ENCODE measurements at regions not wholly inside any gene's neighbourhood (a gene's known extent, or its start where the extent isn't known, plus 50 kb on each side); places are given as distances from the start of the nearest gene placed in this dataset.

- in situ Hi-C loops (cut with MboI) = no loop called here
- intact Hi-C loops (cut with micrococcal nuclease) = no loop called here
- no peak overlapping the region for H2AFZ ChIP-seq (ENCODE audit: low read depth, low read length)
- no peaks in the 10 kb centered on the region for H3K4me1 ChIP-seq (replicated peaks in 1 of 2; ENCODE audit: control insufficient read depth in 2 of 2, insufficient read depth in 2 of 2, low read length in 2 of 2)
- BruUV-seq (replicated peaks) = no TSS peak
- H4K20me1 ChIP-seq (replicated peaks; ENCODE audit: control insufficient read depth, insufficient read depth, low read length) = no peaks in the 10 kb centered on the region
- H3K36me3 ChIP-seq (ENCODE audit: control insufficient read depth, insufficient read depth, low read length) = no peaks in the 10 kb centered on the region
- H3K4me3 ChIP-seq = no peak overlapping the region
- no peak overlapping the region for H3K27ac ChIP-seq (ENCODE audit: extremely low read depth, low read depth, low read length)
- no peak for ATAC-seq
- WGBS (ENCODE audit: insufficient coverage, low coverage, missing lambda C conversion rate) = 0% methylated on average over 2 of the region's 2 CpGs
- TF ChIP-seq, protein P1, sequence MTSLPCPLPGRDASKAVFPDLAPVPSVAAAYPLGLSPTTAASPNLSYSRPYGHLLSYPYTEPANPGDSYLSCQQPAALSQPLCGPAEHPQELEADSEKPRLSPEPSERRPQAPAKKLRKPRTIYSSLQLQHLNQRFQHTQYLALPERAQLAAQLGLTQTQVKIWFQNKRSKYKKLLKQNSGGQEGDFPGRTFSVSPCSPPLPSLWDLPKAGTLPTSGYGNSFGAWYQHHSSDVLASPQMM (CRISPR knock-in tag; IDR thresholded peaks at IDR 0.05) = 0 out of 2 replicates have a peak, but pooled peaks have one; percentile 4
- TF ChIP-seq MCM7 (IDR thresholded peaks at IDR 0.05) (0 out of 4 replicates have a peak, but pooled peaks of 1 of the 2 experiments have one; percentile 38), MCM2 (IDR thresholded peaks at IDR 0.05; ENCODE audit: low read depth) (no peak), SRSF7 (optimal IDR thresholded peaks at IDR 0.05; ENCODE audit: low read depth, low read length) (no peak), IRF2 (CRISPR knock-in tag; IDR thresholded peaks at IDR 0.05) (peak; percentile 85; the same call in 1 of the 2 replicates), POLR2G (IDR thresholded peaks at IDR 0.05; ENCODE audit: low read depth, low read length) (no peak)
- ChIA-PET POLR2A (no interaction called here), CTCF (ENCODE audit: low intra/inter-chr PET ratio) (no interaction called here)
- no peak for DNase-seq (ENCODE audit: extremely low read depth in 1 of 4, low spot score in 3 of 4)
- no peak overlapping the region for H3K9ac ChIP-seq (ENCODE audit: insufficient read depth in 1 of 2, low read depth in 2 of 2, low read length in 2 of 2)
- no peaks in the 10 kb centered on the region for H3K79me2 ChIP-seq (ENCODE audit: control insufficient read depth, insufficient read depth, low read length)
- no peak overlapping the region for H3K4me2 ChIP-seq (ENCODE audit: insufficient read depth, low read length)
- H3K9me1 ChIP-seq (ENCODE audit: control insufficient read depth, insufficient read depth, low read length) = no peaks in the 10 kb centered on the region
- H3K9me3 ChIP-seq (replicated peaks; ENCODE audit: control insufficient read depth, insufficient read depth, low read depth, low read length) = no peaks in the 10 kb centered on the region
- no peaks in the 10 kb centered on the region for H3K27me3 ChIP-seq (ENCODE audit: control insufficient read depth in 2 of 2, insufficient read depth in 2 of 2, low read length in 2 of 2)
- FAIRE-seq = no peak
Measured at GRCh38 chr13:91144054-91144453, 203.4 kb upstream of the MIR17HG start.

GRCh38 chr13:91144486-91144885, 203.0 kb upstream of the MIR17HG start:
- no peak overlapping the region for H3K27ac ChIP-seq (ENCODE audit: extremely low read depth, low read depth, low read length)
- no peaks in the 10 kb centered on the region for H3K9me1 ChIP-seq (ENCODE audit: control insufficient read depth, insufficient read depth, low read length)
- TF ChIP-seq, protein P2, sequence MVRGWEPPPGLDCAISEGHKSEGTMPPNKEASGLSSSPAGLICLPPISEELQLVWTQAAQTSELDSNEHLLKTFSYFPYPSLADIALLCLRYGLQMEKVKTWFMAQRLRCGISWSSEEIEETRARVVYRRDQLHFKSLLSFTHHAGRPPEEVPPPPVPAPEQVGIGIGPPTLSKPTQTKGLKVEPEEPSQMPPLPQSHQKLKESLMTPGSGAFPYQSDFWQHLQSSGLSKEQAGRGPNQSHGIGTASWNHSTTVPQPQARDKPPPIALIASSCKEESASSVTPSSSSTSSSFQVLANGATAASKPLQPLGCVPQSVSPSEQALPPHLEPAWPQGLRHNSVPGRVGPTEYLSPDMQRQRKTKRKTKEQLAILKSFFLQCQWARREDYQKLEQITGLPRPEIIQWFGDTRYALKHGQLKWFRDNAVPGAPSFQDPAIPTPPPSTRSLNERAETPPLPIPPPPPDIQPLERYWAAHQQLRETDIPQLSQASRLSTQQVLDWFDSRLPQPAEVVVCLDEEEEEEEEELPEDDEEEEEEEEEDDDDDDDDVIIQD (CRISPR knock-in tag; IDR thresholded peaks at IDR 0.05) = no peak
- TF ChIP-seq RFX1 (IDR thresholded peaks at IDR 0.05) = peak; percentile 41
- intact Hi-C loops (cut with micrococcal nuclease) = no loop called here
- 0% methylated on average over 2 of the region's 2 CpGs for WGBS (ENCODE audit: insufficient coverage, low coverage, missing lambda C conversion rate)
- FAIRE-seq = no peak
- no peaks in the 10 kb centered on the region for H3K9me3 ChIP-seq (replicated peaks; ENCODE audit: control insufficient read depth, insufficient read depth, low read depth, low read length)
- CTCF ChIA-PET (ENCODE audit: low intra/inter-chr PET ratio) = interaction anchor here (0.6 kb wide), 1 partner anchor 612 kb away, joined by 3 read pairs; no protein-coding TSS in a partner anchor
- POLR2A ChIA-PET = no interaction called here
- H2AFZ ChIP-seq (ENCODE audit: low read depth, low read length) = no peak overlapping the region
- no peaks in the 10 kb centered on the region for H3K36me3 ChIP-seq (ENCODE audit: control insufficient read depth, insufficient read depth, low read length)
- ATAC-seq = no peak
- H3K4me1 ChIP-seq (replicated peaks in 1 of 2; ENCODE audit: control insufficient read depth in 2 of 2, insufficient read depth in 2 of 2, low read length in 2 of 2) = no peaks in the 10 kb centered on the region
- H3K9ac ChIP-seq (ENCODE audit: insufficient read depth in 1 of 2, low read depth in 2 of 2, low read length in 2 of 2) = no peak overlapping the region
- H3K27me3 ChIP-seq (ENCODE audit: control insufficient read depth in 2 of 2, insufficient read depth in 2 of 2, low read length in 2 of 2) = no peaks in the 10 kb centered on the region
- no TSS peak for BruUV-seq (replicated peaks)
- H3K4me2 ChIP-seq (ENCODE audit: insufficient read depth, low read length) = no peak overlapping the region
- in situ Hi-C loops (cut with MboI) = no loop called here
- no peaks in the 10 kb centered on the region for H4K20me1 ChIP-seq (replicated peaks; ENCODE audit: control insufficient read depth, insufficient read depth, low read length)
- no peak for DNase-seq (ENCODE audit: extremely low read depth in 1 of 4, low spot score in 3 of 4)
- no peaks in the 10 kb centered on the region for H3K79me2 ChIP-seq (ENCODE audit: control insufficient read depth, insufficient read depth, low read length)
- H3K4me3 ChIP-seq = no peak overlapping the region

Data from K562 (cell line).